Stomach (tissue), 8 donors: ENCODE measurements at regions not wholly inside any gene's neighbourhood (a gene's known extent, or its start where the extent isn't known, plus 50 kb on each side); places are given as distances from the start of the nearest gene placed in this dataset.

ENCODE experiments used
- DNase-seq, 2 donors: peaks; one replicate each; pipeline versions ENCODE4 v3.0.0 to v3.0.0-alpha.2; 2013 to 2019
- H3K27ac ChIP-seq, 5 donors: fragments of 200-600 bp in 4 of 5; sonication (generic) in 4 of 5; one replicate each; pipeline ENCODE4 v1.5.1; 2013 to 2019; ENCODE audit warnings: mild to moderate bottlenecking in 1 of 5, moderate library complexity in 1 of 5
- H3K27me3 ChIP-seq, 3 donors: fragments of 200-600 bp; sonication (generic); one replicate each; pipeline ENCODE4 v1.5.1; 2017 to 2019; ENCODE audit warnings: mixed run types in 1 of 3
- H3K36me3 ChIP-seq, 4 donors: fragments of 200-600 bp; sonication (generic); 1 replicate in 3 of 4; 2 replicates in 1 of 4; pipeline ENCODE4 v1.5.1; 2016 to 2019
- H3K4me1 ChIP-seq, 4 donors: fragments of 200-600 bp; sonication (generic); one replicate each; pipeline ENCODE4 v1.5.1; 2016 to 2019
- H3K4me3 ChIP-seq, 4 donors: fragments of 200-600 bp; sonication (generic) in 3 of 4; one replicate each; pipeline ENCODE4 v1.5.1; 2016 to 2019; ENCODE audit warnings: mild to moderate bottlenecking in 1 of 4
- H3K9me3 ChIP-seq, 4 donors: fragments of 200-600 bp; sonication (generic); one replicate each; pipeline ENCODE4 v1.5.1; 2016 to 2019
- CTCF ChIP-seq, 7 experiments: fragments of 450-650 bp in 4 of 7; fragments of 200-600 bp in 3 of 7; sonication (generic) in 3 of 7; IDR thresholded peaks; one replicate each; pipeline ENCODE4 v1.5.1; 2016 to 2019; ENCODE audit warnings: antibody characterized with exemption in 7 of 7, control low read depth in 2 of 7, mild to moderate bottlenecking in 1 of 7
- EP300 ChIP-seq: sonication (generic); formaldehyde crosslinking; IDR thresholded peaks from one replicate; pipeline ENCODE4 v1.6.1; 2017; ENCODE audit warnings: antibody characterized with exemption
- POLR2A ChIP-seq, 4 donors: fragments of 450-650 bp; IDR thresholded peaks; one replicate each; pipeline ENCODE4 v1.6.1; 2016; ENCODE audit warnings: antibody characterized with exemption in 4 of 4, control low read depth in 2 of 4, mild to moderate bottlenecking in 1 of 4, moderate library complexity in 1 of 4
- POLR2AphosphoS5 ChIP-seq, 3 donors: sonication (generic); formaldehyde crosslinking; IDR thresholded peaks; one replicate each; pipeline ENCODE4 v1.6.1; 2016; ENCODE audit warnings: antibody characterized with exemption in 3 of 3
- WGBS, 5 donors: extraction: QIAGEN DNeasy Blood & Tissue Kit in 3 of 5; methylation state at CpG; one replicate each; pipeline versions ENCODE4 v1.1.5 to v1.1.7; 2013 to 2018; 5-methylcytosine and 5-hydroxymethylcytosine counted together
- intact Hi-C: fragments of 100-400 bp; cut with DNase I; formaldehyde crosslinking; loops from one replicate; pipeline ENCODE4 v1.15.1; 2023; ENCODE audit warnings: low total_unique reads
- donor health status: healthy with polysubstance abuse.
- donor health status: Bipolar disorder and iron deficiency.
- donor health status: healthy.

DNA sequence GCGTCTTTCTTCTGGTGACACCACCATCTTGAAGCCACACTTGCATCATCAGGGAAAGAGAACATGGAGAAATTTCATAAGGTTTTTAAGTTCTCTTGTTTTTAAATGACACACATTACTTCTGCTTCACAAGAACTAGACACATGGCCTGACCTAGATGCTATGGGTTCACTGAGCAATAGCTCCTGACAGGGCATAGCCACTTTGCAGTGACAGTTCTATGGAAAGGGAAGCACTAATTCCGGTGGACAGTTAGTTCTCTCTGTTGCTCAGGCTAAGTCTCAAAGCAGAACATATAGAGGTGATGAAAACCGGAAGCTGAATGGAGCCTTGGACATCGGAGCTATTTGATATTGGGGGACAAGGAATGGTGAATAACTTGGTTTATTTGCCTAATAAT lies 940.1 kb upstream of the WWC1 start:
- no peak overlapping the region for H3K27ac ChIP-seq
- H3K4me3 ChIP-seq = no peak overlapping the region
- no peaks in the 10 kb centered on the region for H3K27me3 ChIP-seq
- TF ChIP-seq EP300 (no peak), CTCF (IDR thresholded peaks at IDR 0.05) (no peak), POLR2A (IDR thresholded peaks at IDR 0.05) (no peak), POLR2AphosphoS5 (IDR thresholded peaks at IDR 0.05) (no peak)
- no peaks in the 10 kb centered on the region for H3K9me3 ChIP-seq
- intact Hi-C loops = no loop called here
- DNase-seq = no peak
- WGBS, 5 donors = 78 to 96% (median 94%) methylated on average over 4 of the region's 4 CpGs
- H3K4me1 ChIP-seq = no peaks in the 10 kb centered on the region
- no peaks in the 10 kb centered on the region for H3K36me3 ChIP-seq

GRCh38 chr5:167352801-167353200 lies 938.6 kb upstream of the WWC1 start:
- Histone ChIP-seq H3K4me3 (no peak overlapping the region), H3K36me3 (no peaks in the 10 kb centered on the region), H3K9me3 (no peaks in the 10 kb centered on the region), H3K27ac (no peak overlapping the region), H3K27me3 (no peaks in the 10 kb centered on the region), H3K4me1 (no peaks in the 10 kb centered on the region)
- no peak for DNase-seq
- intact Hi-C loops = no loop called here
- TF ChIP-seq EP300 (no peak), POLR2A (IDR thresholded peaks at IDR 0.05) (no peak), POLR2AphosphoS5 (IDR thresholded peaks at IDR 0.05) (no peak), CTCF (IDR thresholded peaks at IDR 0.05) (no peak)
- WGBS, 5 donors = 34 to 55% (median 53%) methylated on average over 10 of the region's 10 CpGs

DNA sequence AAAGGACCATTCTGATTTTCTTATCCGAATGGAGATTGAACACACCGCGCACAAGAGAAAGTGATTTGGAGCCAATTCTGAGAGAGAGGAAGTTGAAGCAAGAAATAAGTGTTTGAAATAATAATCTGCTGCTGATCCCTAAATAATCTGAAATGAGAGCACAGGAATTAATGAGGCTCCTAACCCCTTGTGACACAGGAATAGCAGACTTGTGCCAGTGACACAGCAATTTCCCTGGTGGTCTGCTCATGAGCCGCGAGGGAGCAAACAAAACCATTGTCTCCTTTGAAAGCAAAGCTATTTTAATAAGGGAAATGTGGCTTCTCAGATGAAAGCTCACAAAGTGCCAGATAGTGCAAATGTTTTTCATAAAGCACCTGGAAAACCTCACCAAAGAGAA lies 936.1 kb upstream of the WWC1 start:
- H3K9me3 ChIP-seq = no peaks in the 10 kb centered on the region
- H3K4me1 ChIP-seq = no peaks in the 10 kb centered on the region
- TF ChIP-seq POLR2A (IDR thresholded peaks at IDR 0.05) (no peak), POLR2AphosphoS5 (IDR thresholded peaks at IDR 0.05) (no peak), EP300 (no peak), CTCF (IDR thresholded peaks at IDR 0.05) (no peak)
- intact Hi-C loops = no loop called here
- no peak overlapping the region for H3K27ac ChIP-seq
- H3K27me3 ChIP-seq = no peaks in the 10 kb centered on the region
- no peak overlapping the region for H3K4me3 ChIP-seq
- no peak for DNase-seq
- WGBS, 5 donors = 27 to 46% (median 30%) methylated on average over 5 of the region's 5 CpGs
- H3K36me3 ChIP-seq = no peaks in the 10 kb centered on the region

DNA sequence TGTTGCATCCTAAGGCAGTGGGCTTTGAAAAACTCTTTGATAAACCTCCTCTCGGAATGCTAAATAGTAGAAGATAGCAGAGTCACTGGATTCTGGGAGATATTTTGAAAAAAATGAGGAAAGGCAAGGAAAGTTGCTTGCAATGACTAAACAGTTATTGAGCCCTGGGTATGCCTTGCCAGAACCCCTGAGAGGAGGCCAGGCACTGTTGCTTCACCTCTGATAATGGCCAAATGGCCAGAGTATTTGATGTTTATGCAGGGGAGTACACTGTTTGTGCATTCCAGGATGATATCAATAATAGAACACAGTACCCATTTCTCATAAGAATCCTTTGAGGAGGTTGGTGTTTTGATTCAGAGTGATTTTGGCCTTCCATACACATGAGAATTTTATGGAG lies 935.1 kb upstream of the WWC1 start:
- H3K4me1 ChIP-seq = no peaks in the 10 kb centered on the region
- no peak for TF ChIP-seq POLR2A (IDR thresholded peaks at IDR 0.05)
- TF ChIP-seq EP300 = no peak
- no peak for TF ChIP-seq POLR2AphosphoS5 (IDR thresholded peaks at IDR 0.05)
- no peak for TF ChIP-seq CTCF (IDR thresholded peaks at IDR 0.05)
- no peak overlapping the region for H3K4me3 ChIP-seq
- no peaks in the 10 kb centered on the region for H3K27me3 ChIP-seq
- H3K27ac ChIP-seq = no peak overlapping the region
- 76 to 95% (median 82%) methylated on average over 1 of the region's 1 CpG for WGBS, 5 donors
- DNase-seq = no peak
- intact Hi-C loops = no loop called here
- H3K36me3 ChIP-seq = no peaks in the 10 kb centered on the region
- no peaks in the 10 kb centered on the region for H3K9me3 ChIP-seq
